Islet of Langerhans (tissue), 1 donor: ENCODE measurements at regions not wholly inside any gene's neighbourhood (a gene's known extent, or its start where the extent isn't known, plus 50 kb on each side); places are given as distances from the start of the nearest gene placed in this dataset.
A peak's percentile ranks its signal among the peaks of the same experiment; 100 is the strongest.

Source experiments
- FAIRE-seq: peaks from one replicate; lab custom pipeline; 2011; peaks lifted over from hg19 to GRCh38; lab: Jason Lieb, UNC

GRCh38 chr3:94513600-94513999 lies 450.7 kb downstream of the NSUN3 start:
- no peak for FAIRE-seq

DNA sequence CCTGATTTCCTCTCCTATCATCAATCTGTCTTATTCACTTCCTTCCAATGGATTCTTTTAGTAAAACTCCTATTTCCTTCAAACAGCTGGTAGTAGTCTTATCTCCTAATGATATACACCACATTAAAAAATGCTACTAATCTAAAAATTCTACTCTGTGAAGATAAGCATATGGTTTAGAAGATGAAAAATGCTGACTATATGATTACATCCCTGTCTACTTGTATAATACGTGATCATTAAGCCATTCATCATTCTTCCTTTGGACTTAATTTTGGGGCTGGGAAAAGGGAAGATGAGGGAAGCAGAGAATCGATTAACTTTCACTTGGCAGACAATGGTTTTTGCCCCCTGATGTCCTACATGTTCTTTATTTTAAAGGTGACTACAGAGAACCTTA lies 453.1 kb downstream of the NSUN3 start:
- FAIRE-seq, result no peak

DNA sequence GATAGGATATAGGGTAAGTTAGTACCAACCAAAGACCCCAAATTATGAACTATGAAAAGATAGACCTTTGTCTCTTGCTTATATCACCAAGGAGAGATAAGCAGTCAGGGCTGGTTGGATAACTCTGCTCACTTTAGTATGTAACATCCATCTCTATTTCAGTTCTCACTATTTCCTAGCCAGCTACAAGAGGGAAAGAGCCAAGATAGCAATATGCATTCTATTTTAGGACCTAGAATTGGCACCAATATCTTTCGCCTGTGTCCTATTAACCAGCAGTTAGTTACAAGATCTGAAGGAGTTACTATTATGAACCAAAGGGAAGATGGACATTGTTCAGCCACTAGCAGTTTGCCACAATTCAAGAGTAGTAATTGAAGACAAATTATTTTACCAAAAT lies 457.5 kb downstream of the NSUN3 start:
- peak; percentile 64 for FAIRE-seq

GRCh38 chr3:94522488-94522887 lies 459.6 kb downstream of the NSUN3 start:
- no peak for FAIRE-seq

GRCh38 chr3:94524102-94524919 lies 461.4 kb downstream of the NSUN3 start:
- FAIRE-seq, result peak; percentile 95

DNA sequence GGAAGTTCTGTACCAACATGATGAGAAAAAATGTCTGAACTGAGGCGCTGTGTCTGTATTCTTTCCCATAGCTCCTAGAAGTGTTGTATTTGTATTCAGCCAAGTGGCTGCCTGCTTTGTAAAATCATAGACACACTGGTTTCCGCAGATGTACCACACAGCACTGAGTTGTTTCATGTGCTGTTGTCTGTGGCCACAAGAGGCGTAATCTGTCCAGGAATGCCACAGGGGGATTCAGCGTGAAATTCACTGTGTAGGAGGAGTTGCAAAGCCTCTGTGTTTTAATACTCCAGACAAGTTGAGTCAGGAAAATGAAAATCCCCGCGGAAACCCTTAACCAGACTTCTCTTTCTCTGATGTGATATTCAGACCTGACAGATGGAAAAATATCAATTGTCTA lies 462.2 kb downstream of the NSUN3 start:
- no peak for FAIRE-seq

- no peak for FAIRE-seq
Measured at GRCh38 chr3:94529816-94530215, 467.0 kb downstream of the NSUN3 start.

- no peak for FAIRE-seq
Measured at GRCh38 chr3:94532951-94533350, 470.1 kb downstream of the NSUN3 start.

- FAIRE-seq, result no peak
Measured at GRCh38 chr3:94539937-94540336, 477.1 kb downstream of the NSUN3 start.

- no peak for FAIRE-seq
Measured at GRCh38 chr3:94543161-94543560, 480.3 kb downstream of the NSUN3 start.

DNA sequence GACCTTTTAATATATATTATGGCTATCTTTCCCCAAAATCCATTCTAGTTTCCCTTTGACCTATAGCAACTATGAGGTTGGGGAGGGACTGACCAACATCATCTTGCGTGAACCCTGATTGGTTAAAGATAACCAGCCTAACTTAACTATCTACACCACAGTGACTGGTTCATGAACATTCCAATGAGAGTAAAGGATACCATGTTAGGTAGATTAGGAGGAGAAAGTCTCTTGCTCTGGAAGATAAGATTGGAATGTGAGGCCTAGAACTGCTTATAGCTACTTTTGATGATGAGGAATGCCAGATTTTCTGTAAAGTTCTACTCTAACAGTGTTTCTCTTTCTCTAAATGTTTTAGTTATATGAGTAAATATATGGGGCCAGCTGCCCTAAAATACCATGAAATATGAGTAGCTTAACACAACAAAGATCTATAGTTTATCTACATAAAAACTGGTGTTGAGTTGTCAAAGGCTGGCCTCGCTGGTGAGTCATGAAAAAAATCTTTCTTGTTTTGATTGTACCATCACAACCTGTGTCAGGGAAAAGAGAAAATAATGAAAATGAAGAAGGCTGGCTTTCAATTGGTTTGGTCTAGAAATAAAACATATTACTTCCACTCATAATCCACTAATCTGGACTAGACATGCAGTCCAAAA lies 481.4 kb downstream of the NSUN3 start:
- no peak for FAIRE-seq

DNA sequence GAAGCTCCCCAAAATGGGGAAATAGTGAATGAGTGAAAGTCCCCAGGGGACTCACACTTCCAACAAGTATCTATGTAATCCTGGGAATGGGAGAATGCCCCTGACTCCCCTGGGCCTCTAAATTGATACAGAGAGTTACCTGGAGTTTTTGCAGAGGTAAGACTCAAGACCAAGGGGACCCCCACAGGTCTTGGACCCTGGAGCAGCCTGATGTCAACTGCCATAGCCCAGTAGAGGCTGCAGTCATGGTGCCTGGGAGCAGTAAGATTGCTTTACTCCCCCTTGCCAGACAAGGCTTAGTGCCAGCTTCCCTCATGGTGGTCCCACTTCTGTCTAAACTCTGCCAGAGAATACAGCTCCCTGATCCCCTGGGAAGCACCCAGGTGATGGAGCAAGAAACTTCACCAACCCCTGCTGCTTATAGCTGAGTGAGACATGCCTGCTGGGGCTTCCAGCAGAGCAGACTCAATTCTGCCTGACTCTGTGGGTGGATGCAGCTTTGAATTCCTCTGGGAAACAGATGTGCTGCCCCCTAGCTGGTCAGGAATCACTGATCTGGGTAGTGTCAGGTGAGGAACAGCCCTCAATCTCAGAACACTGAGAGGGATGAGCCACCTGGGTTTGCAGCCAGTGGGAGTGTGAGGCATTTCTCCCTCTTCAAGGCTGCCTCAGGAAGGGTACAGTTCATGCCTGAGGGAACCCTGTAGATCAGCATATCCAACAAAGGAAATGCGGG lies 485.9 kb downstream of the NSUN3 start:
- FAIRE-seq, result no peak

- no peak for FAIRE-seq
Measured at GRCh38 chr3:94561094-94561493, 498.2 kb downstream of the NSUN3 start.

DNA sequence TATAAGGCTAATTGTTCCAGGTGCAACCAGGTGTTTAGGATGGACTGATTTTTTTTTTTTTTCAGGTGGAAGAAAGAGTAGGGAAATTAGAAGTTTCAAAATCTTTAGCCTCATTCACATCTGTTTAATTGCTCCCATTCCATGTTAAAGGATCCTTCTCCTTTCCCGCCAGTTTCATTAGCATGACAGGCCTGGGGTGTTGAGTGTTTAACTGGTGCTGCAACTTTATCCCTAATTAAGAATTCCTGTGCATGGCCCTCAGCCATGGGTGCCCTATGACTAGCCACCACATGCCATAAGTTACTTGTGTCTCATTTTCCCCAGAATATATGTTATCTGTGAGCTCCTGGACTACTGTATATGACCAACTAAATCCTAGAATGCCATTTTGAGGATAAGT lies 501.4 kb downstream of the NSUN3 start:
- FAIRE-seq, result no peak

GRCh38 chr3:94568041-94568440 lies 505.2 kb downstream of the NSUN3 start:
- no peak for FAIRE-seq

GRCh38 chr3:94573337-94573736 lies 510.5 kb downstream of the NSUN3 start:
- FAIRE-seq, result no peak

DNA sequence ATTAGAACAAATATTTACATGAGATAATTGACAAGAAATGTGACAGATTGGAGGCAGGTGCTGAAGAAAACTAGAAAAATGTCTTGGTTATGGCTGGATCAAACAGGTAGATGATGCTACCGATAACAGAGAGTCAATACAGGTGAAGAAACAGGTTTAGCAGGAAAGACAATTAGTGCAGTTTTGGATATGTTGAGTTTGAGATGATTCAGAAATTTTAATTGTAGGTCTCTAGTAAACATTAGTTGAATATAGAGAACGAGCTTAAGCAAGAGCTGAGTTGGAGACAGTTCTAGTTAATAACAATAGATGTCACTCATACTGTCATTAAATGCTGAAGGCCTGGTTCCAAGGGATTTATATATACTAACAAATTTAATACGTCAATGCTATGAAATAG lies 524.4 kb downstream of the NSUN3 start:
- no peak for FAIRE-seq

DNA sequence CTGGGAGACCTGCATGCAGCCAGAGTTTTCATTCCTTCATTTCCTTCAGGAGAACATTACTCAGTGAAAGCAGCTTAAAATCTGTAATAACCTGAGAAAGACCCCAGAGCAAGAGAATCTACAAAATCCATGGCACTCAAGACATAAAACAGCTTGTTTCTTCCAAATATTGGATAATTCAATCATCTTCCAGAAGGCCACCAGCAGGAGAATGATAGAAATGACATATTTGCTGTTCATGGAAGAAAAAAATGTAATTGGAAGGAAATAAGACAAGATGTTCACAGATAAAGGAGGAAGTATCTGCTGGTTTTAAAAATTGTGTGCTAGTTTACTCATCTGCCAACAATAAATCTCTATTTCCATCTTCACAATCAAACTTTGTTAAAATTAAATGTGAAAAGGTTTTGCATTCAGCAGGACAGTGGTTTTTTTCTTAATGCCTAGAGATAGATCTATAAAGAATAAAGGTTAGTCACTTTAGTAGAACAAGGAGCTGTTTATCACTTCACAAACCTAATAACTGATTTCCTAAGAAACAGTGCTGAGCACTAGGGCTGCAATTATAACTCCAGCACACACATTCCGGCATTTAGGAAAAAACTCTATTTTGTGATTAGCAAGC lies 530.8 kb downstream of the NSUN3 start:
- no peak for FAIRE-seq

- FAIRE-seq, result no peak
Measured at GRCh38 chr3:94596141-94596540, 533.3 kb downstream of the NSUN3 start.

DNA sequence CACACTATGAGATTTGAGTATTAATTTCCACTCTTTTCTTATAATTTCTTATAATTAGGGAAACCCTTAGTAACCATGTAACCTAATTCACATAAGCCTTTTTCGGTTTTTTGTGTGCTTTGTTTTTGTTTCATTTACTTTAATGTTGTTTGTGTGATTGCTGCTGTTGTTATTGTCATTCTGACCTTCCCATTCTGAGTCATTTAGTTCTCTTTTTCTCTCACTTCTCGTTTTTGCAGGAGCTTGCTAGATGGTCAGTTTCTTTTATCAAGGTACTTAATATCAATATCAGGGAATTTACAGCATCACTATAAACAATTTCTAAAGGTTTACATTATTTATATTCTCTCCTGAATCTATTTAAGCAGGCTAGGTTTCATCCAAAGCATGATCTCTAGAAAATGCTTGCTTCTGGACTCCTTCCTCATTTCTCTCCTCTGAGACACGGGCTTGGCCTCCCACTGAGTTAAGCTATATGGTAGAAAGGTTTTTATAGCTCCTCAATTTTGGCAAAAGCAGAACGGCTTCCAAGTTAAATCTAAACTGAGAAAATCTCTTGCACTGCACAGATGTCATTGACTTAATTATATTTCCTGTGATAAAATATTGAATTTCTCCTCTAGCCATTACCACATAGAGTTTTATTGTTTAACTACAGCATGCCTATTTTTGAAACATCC lies 534.2 kb downstream of the NSUN3 start:
- no peak for FAIRE-seq

DNA sequence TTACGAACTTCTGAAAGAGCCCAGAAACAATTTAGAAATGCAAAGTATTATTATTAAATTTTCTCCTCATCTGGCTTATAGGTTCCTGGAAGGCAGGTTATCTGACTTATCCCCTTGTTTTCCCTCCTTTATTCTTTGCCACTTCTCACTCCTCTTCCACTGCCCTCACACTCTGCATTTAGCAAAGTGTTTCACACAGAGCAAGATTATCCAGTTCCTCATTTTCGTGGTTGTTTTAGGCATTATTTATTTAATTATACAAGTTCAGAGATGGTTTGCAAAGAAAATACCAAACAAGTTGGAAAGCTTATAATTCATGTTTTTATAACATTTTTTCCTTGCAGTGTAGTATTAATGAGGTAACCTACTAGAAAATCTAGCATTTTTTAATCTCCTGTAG lies 544.9 kb downstream of the NSUN3 start:
- FAIRE-seq, result peak; percentile 17

DNA sequence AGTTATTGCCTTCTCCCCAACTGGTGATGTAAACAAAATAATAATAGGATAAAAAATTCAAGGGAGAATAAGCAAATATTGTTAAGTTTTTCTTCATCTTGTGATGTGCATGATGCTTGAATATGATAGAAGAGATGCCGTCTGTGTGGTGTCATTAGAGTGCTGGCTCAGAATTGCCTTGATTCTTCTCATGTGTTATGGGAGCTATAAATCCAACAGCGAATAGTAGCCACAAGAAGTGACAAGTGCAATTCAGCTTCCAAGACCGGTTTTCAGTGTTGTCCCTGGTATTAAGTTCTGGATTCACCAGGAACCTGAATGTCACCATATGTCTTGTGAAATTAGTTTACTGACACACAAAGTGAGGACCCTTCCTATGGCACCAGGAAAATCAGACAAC lies 547.0 kb downstream of the NSUN3 start:
- FAIRE-seq, result no peak
